CD14-positive monocyte (primary cell): ENCODE measurements at regions not wholly inside any gene's neighbourhood (a gene's known extent, or its start where the extent isn't known, plus 50 kb on each side); places are given as distances from the start of the nearest gene placed in this dataset.

ENCODE experiments used
- DNase-seq, 3 donors: peaks; one replicate each; pipeline ENCODE4 v3.0.0-alpha.2; 2011 to 2022
- H2AFZ ChIP-seq: 2 replicates; pipeline ENCODE4 v1.6.0; 2012; ENCODE audit warnings: mild to moderate bottlenecking, low read depth, low read length, inconsistent platforms; ENCODE audit not compliant: insufficient read depth, poor library complexity, severe bottlenecking
- H3K27ac ChIP-seq, 2 donors: 1 replicate in 1 of 2; 2 replicates in 1 of 2; pipeline ENCODE4 v1.5.1; 2012 to 2013; ENCODE audit warnings: low read length in 2 of 2, control low read depth in 1 of 2, inconsistent platforms in 1 of 2, low read depth in 1 of 2, mild to moderate bottlenecking in 1 of 2
- H3K27me3 ChIP-seq, 2 donors: one replicate each; pipeline versions ENCODE4 v1.6.0 to v1.6.1; 2011 to 2013; ENCODE audit warnings: low read length in 2 of 2; ENCODE audit not compliant: control insufficient read depth in 2 of 2, insufficient read depth in 2 of 2
- H3K36me3 ChIP-seq, 2 donors: replicated peaks in 1 of 2; 1 replicate in 1 of 2; 2 replicates in 1 of 2; pipeline versions ENCODE4 v1.5.1 to v1.6.1; 2012 to 2013; ENCODE audit warnings: low read length in 2 of 2, control low read depth in 1 of 2, inconsistent platforms in 1 of 2, mild to moderate bottlenecking in 1 of 2; ENCODE audit not compliant: insufficient read depth in 2 of 2, control insufficient read depth in 1 of 2
- H3K4me1 ChIP-seq, 2 donors: 1 replicate in 1 of 2; 2 replicates in 1 of 2; pipeline versions ENCODE4 v1.5.1 to v1.6.1; 2012 to 2013; ENCODE audit warnings: low read length in 2 of 2, control low read depth in 1 of 2, inconsistent platforms in 1 of 2, mild to moderate bottlenecking in 1 of 2, moderate library complexity in 1 of 2; ENCODE audit not compliant: insufficient read depth in 2 of 2, control insufficient read depth in 1 of 2
- H3K4me2 ChIP-seq: replicated peaks from 2 replicates; pipeline ENCODE3; 2012; ENCODE audit warnings: low read length, moderate library complexity, mild to moderate bottlenecking; ENCODE audit not compliant: poor library complexity, severe bottlenecking; ENCODE audit errors: extremely low read depth
- H3K4me3 ChIP-seq, 3 experiments: fragments of 200-600 bp in 1 of 3; sonication (generic) in 1 of 3; replicated peaks in 1 of 3; 1 replicate in 2 of 3; 2 replicates in 1 of 3; pipeline ENCODE4 v1.5.1; 2011 to 2013; ENCODE audit warnings: low read length in 3 of 3, mild to moderate bottlenecking in 3 of 3, control low read depth in 2 of 3, low read depth in 2 of 3, inconsistent platforms in 1 of 3, moderate library complexity in 1 of 3
- H3K79me2 ChIP-seq: 2 replicates; pipeline ENCODE4 v1.6.0; 2012; ENCODE audit warnings: mild to moderate bottlenecking, control low read depth, inconsistent platforms, low read length, moderate library complexity; ENCODE audit not compliant: insufficient read depth
- H3K9ac ChIP-seq: 2 replicates; pipeline ENCODE4 v1.6.0; 2017; ENCODE audit warnings: low read length, mild to moderate bottlenecking; ENCODE audit not compliant: insufficient read depth, poor library complexity, severe bottlenecking
- H3K9me3 ChIP-seq, 2 donors: replicated peaks in 1 of 2; 1 replicate in 1 of 2; 2 replicates in 1 of 2; pipeline versions ENCODE4 v1.5.1 to v1.6.1; 2012 to 2013; ENCODE audit warnings: low read length in 2 of 2, control low read depth in 1 of 2; ENCODE audit not compliant: control insufficient read depth in 1 of 2, insufficient read depth in 1 of 2
- H4K20me1 ChIP-seq: 2 replicates; pipeline ENCODE4 v1.6.0; 2012; ENCODE audit warnings: mild to moderate bottlenecking, low read length, control low read depth, moderate library complexity; ENCODE audit not compliant: insufficient read depth
- H3K27ac Mint-ChIP-seq, 7 donors: one replicate each; pipeline ENCODE4 v1.8.0; 2020; ENCODE audit warnings: mild to moderate bottlenecking in 7 of 7, mixed read lengths in 7 of 7, moderate library complexity in 6 of 7, inconsistent platforms in 2 of 7
- H3K27me3 Mint-ChIP-seq, 3 donors: one replicate each; pipeline ENCODE4 v1.8.0; 2021 to 2022; ENCODE audit warnings: low read depth in 3 of 3, mild to moderate bottlenecking in 3 of 3, mixed read lengths in 3 of 3, moderate library complexity in 3 of 3, inconsistent platforms in 1 of 3
- H3K36me3 Mint-ChIP-seq, 2 donors: one replicate each; pipeline ENCODE4 v1.8.0; 2020; ENCODE audit warnings: mixed read lengths in 2 of 2, inconsistent platforms in 1 of 2, mild to moderate bottlenecking in 1 of 2
- H3K4me1 Mint-ChIP-seq: one replicate; pipeline ENCODE4 v1.8.0; 2020; ENCODE audit warnings: mild to moderate bottlenecking, mixed read lengths
- H3K4me3 Mint-ChIP-seq, 2 donors: one replicate each; pipeline ENCODE4 v1.8.0; 2020; ENCODE audit warnings: mild to moderate bottlenecking in 2 of 2, mixed read lengths in 2 of 2, moderate library complexity in 1 of 2
- H3K9me3 Mint-ChIP-seq, 7 donors: one replicate each; pipeline ENCODE4 v1.8.0; 2020 to 2022; ENCODE audit warnings: mixed read lengths in 7 of 7, mild to moderate bottlenecking in 6 of 7, moderate library complexity in 6 of 7, inconsistent platforms in 2 of 7
- WGBS: methylation state at CpG from one replicate; pipeline ENCODE4 v1.1.5; 2013; ENCODE audit warnings: missing lambda C conversion rate; ENCODE audit not compliant: insufficient coverage; 5-methylcytosine and 5-hydroxymethylcytosine counted together
- intact Hi-C, 2 donors: fragments of 100-400 bp; cut with micrococcal nuclease; formaldehyde crosslinking; loops; one replicate each; pipeline versions ENCODE4 v1.15.0 to v1.15.1; 2023
- TF ChIP-seq, protein P1 (sequence below): fragments of 200-600 bp; IDR thresholded peaks from one replicate; pipeline ENCODE4 v1.8.0; 2022; ENCODE audit warnings: antibody characterized with exemption, mild to moderate bottlenecking

DNA sequence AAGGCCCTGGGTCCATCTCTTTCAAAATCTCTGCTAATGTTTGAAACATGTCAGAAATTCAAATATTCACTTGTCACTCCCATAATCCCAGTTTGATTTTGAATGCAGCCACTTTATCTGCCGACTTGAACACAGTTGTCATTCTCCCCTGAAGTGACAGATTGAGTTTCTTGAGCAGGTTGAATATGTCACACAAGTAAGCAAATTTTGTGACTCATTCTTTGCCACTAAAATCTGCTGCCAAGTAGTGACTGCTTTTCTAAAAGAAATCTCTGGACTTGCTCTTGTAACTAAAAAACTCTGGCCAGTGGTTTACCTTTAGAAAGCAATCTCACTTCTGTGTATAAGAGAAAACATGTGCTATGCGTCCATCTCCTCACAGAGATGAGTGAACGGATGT, 357.1 kb downstream of the LMO7 start:
- intact Hi-C loops: no loop called here
- Histone ChIP-seq H3K27ac (no peak overlapping the region), H4K20me1 (no peaks in the 10 kb centered on the region), H3K4me2 (no peak overlapping the region), H3K27me3 (no peaks in the 10 kb centered on the region), H3K4me1 (no peaks in the 10 kb centered on the region), H3K9ac (no peak overlapping the region), H3K9me3 (no peaks in the 10 kb centered on the region), H3K79me2 (no peaks in the 10 kb centered on the region), H2AFZ (no peak overlapping the region), H3K4me3 (no peak overlapping the region), H3K36me3 (no peaks in the 10 kb centered on the region)
- no peak overlapping the region for H3K27ac Mint-ChIP-seq
- TF ChIP-seq, protein P1, sequence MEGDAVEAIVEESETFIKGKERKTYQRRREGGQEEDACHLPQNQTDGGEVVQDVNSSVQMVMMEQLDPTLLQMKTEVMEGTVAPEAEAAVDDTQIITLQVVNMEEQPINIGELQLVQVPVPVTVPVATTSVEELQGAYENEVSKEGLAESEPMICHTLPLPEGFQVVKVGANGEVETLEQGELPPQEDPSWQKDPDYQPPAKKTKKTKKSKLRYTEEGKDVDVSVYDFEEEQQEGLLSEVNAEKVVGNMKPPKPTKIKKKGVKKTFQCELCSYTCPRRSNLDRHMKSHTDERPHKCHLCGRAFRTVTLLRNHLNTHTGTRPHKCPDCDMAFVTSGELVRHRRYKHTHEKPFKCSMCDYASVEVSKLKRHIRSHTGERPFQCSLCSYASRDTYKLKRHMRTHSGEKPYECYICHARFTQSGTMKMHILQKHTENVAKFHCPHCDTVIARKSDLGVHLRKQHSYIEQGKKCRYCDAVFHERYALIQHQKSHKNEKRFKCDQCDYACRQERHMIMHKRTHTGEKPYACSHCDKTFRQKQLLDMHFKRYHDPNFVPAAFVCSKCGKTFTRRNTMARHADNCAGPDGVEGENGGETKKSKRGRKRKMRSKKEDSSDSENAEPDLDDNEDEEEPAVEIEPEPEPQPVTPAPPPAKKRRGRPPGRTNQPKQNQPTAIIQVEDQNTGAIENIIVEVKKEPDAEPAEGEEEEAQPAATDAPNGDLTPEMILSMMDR: no peak
- peaks cover 0 to 3% (median 0%) of the 10 kb centered on the region in 7 donors for H3K9me3 Mint-ChIP-seq
- no peak for DNase-seq
- no peaks in the 10 kb centered on the region for H3K4me1 Mint-ChIP-seq
- no CpG with 5 or more reads among the region's 3 CpGs for WGBS
- no peaks in the 10 kb centered on the region for H3K27me3 Mint-ChIP-seq
- no peaks in the 10 kb centered on the region for H3K36me3 Mint-ChIP-seq
- no peak overlapping the region for H3K4me3 Mint-ChIP-seq

DNA sequence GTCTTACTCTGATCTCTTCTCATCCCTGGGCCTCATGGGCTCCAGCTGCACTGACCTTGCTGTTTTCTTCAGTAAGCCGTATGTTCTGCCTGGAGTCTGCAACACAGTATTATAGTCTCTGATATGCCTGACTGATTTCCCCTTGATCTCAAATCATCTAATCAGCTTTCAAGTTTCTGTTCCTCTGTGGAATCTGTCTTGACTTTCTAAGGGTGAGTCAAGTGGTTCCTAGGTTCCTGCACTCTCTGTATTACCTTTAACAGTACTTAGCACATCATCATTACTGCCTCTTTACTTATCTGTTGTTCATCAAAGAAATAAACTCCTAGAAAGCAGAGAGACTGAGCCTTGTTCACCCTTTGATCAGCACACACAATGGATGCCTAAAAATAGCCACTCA, 350.7 kb downstream of the LMO7 start:
- H3K4me3 ChIP-seq: no peak overlapping the region
- no peaks in the 10 kb centered on the region for H3K36me3 Mint-ChIP-seq
- no peak overlapping the region for H2AFZ ChIP-seq
- H3K27me3 ChIP-seq: no peaks in the 10 kb centered on the region
- H3K4me2 ChIP-seq: no peak overlapping the region
- H3K27me3 Mint-ChIP-seq: peaks cover 0 to 2% (median 0%) of the 10 kb centered on the region in 3 donors
- no peaks in the 10 kb centered on the region for H4K20me1 ChIP-seq
- no peak overlapping the region for H3K9ac ChIP-seq
- H3K79me2 ChIP-seq: no peaks in the 10 kb centered on the region
- intact Hi-C loops: no loop called here
- no peaks in the 10 kb centered on the region for H3K4me1 ChIP-seq
- no peaks in the 10 kb centered on the region for H3K9me3 ChIP-seq
- TF ChIP-seq, protein P1: no peak
- peaks cover 0 to 4% (median 2%) of the 10 kb centered on the region in 7 donors for H3K9me3 Mint-ChIP-seq
- H3K27ac ChIP-seq: no peak overlapping the region
- WGBS: no CpG with 5 or more reads among the region's 1 CpG
- H3K36me3 ChIP-seq: no peaks in the 10 kb centered on the region
- no peak overlapping the region for H3K4me3 Mint-ChIP-seq
- no peak overlapping the region for H3K27ac Mint-ChIP-seq
- no peaks in the 10 kb centered on the region for H3K4me1 Mint-ChIP-seq
- DNase-seq: no peak
